HL-60 (cell line): ENCODE measurements at regions not wholly inside any gene's neighbourhood (a gene's known extent, or its start where the extent isn't known, plus 50 kb on each side); places are given as distances from the start of the nearest gene placed in this dataset.

Experiments used
- POLR2AphosphoS5 ChIP-seq: IDR thresholded peaks from 2 replicates; pipeline ENCODE4 v1.6.1; 2012; ENCODE audit warnings: low read depth
- TF ChIP-seq, protein P1 (sequence below): IDR thresholded peaks from one replicate; pipeline ENCODE4 v1.5.1; 2011; ENCODE audit warnings: low read length, control low read depth, inconsistent platforms; ENCODE audit not compliant: insufficient read depth
- TF ChIP-seq, protein P2 (sequence below): IDR thresholded peaks from 2 replicates; pipeline ENCODE4 v1.6.1; 2012; ENCODE audit warnings: low read depth; ENCODE audit not compliant: insufficient replicate concordance

DNA sequence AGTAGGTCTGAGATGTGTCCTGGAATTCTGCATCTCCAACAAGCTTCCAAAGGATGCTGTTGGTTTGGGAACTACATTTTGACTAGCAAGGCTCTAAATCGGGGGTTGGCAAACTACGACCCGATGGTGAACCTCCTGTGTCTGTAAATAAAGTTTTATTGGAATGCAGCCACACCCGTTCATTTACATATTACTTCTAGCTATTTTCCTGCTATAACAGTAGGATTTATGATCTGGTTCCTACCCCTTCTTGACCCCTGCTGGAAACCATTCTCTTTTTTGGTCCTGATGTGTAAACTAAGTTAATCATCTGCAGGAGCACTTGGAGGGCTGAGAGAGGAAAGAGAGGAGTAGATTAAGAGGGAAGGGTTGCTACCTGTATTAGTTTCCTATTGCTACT lies 454.5 kb downstream of the RASEF start:
- TF ChIP-seq, protein P1, sequence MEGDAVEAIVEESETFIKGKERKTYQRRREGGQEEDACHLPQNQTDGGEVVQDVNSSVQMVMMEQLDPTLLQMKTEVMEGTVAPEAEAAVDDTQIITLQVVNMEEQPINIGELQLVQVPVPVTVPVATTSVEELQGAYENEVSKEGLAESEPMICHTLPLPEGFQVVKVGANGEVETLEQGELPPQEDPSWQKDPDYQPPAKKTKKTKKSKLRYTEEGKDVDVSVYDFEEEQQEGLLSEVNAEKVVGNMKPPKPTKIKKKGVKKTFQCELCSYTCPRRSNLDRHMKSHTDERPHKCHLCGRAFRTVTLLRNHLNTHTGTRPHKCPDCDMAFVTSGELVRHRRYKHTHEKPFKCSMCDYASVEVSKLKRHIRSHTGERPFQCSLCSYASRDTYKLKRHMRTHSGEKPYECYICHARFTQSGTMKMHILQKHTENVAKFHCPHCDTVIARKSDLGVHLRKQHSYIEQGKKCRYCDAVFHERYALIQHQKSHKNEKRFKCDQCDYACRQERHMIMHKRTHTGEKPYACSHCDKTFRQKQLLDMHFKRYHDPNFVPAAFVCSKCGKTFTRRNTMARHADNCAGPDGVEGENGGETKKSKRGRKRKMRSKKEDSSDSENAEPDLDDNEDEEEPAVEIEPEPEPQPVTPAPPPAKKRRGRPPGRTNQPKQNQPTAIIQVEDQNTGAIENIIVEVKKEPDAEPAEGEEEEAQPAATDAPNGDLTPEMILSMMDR, result no peak
- TF ChIP-seq, protein P2, sequence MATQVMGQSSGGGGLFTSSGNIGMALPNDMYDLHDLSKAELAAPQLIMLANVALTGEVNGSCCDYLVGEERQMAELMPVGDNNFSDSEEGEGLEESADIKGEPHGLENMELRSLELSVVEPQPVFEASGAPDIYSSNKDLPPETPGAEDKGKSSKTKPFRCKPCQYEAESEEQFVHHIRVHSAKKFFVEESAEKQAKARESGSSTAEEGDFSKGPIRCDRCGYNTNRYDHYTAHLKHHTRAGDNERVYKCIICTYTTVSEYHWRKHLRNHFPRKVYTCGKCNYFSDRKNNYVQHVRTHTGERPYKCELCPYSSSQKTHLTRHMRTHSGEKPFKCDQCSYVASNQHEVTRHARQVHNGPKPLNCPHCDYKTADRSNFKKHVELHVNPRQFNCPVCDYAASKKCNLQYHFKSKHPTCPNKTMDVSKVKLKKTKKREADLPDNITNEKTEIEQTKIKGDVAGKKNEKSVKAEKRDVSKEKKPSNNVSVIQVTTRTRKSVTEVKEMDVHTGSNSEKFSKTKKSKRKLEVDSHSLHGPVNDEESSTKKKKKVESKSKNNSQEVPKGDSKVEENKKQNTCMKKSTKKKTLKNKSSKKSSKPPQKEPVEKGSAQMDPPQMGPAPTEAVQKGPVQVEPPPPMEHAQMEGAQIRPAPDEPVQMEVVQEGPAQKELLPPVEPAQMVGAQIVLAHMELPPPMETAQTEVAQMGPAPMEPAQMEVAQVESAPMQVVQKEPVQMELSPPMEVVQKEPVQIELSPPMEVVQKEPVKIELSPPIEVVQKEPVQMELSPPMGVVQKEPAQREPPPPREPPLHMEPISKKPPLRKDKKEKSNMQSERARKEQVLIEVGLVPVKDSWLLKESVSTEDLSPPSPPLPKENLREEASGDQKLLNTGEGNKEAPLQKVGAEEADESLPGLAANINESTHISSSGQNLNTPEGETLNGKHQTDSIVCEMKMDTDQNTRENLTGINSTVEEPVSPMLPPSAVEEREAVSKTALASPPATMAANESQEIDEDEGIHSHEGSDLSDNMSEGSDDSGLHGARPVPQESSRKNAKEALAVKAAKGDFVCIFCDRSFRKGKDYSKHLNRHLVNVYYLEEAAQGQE, result no peak
- TF ChIP-seq POLR2AphosphoS5, result no peak
